GM18502 (cell line): ENCODE measurements at regions not wholly inside any gene's neighbourhood (a gene's known extent, or its start where the extent isn't known, plus 50 kb on each side); places are given as distances from the start of the nearest gene placed in this dataset.

ENCODE experiments used
- ATAC-seq: cut with Tn5 transposase; IDR thresholded peaks from one replicate; pipeline ENCODE4 v1.9.1; 2021; ENCODE audit warnings: mild to moderate bottlenecking; ENCODE audit not compliant: unreplicated experiment, poor library complexity

DNA sequence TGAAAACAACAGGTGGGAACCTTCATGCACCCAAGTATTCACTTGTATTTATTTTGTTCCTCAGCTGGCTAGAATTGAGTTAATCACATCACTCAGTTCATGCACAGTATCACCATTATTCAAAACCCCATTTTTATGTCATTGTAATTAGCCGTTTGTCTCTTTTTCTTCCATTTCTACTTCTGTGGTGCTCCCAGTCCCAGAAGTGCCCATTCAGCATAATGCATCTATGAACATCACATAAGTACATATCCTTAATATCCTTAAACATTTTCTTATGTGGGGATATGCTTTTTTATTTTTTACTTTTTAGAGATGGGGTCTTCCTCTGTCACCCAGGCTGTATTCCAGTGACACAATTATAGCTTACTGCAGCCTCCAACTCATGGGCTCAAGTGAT is 510.9 kb upstream of the MGMT start:
- ATAC-seq: no peak

DNA sequence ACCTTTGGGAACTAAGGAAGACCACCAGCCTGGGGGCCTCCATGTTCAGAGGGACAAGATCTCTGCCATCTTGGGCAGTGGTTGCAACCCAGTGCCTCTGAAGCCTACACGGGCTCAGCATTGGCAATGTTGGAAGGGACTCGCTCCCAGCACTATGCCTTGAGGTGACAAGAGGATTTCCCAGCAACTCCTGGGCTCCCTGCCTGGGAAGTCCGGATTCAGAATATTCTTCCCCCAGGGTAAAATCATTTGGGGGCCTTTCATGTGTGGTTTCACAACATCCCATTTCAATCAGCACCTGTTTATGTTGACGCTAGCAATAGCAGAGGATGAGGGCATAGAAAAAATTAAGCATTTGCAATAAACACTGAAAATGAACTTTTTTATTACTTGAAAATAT is 509.8 kb upstream of the MGMT start:
- no peak for ATAC-seq

DNA sequence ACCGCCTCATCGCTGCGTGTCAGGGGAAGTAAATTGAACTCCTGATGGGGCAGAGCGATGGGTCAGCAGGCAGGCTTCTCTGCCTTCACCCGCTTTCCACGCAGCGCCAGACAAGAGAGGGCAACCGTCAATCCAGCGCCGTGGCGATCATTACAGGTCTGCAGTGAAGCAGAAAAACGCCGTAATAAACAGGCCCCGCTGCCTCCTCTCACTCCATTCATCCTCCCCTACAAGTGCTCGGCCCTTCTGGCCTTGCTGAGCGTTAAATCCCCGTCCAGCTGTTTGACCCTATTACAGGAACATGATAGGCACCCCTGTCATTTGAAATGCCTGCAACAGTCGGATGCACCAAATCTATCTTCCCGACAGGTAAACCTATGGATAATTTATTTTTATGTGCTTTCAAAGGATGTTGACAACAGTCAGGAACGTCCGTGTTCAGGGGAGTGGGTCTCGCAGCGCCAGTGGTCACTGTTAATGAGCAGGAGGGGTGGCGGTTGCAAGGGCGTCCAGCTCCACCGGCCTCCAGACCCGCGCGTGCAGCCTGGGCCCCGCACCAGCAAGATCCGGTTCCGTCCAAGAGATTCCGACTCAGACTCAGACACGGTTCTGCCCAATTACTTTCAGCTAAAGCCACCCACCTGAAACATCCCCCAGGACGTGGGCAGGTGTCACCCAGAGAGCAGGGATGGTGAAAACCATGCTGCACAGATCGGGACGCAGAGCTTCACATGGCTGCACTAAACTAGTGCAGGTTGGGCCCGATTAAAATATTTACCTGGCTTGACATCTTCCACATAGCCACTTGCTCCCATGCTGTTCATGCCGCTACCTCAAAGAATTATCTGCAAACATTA is 508.0 kb upstream of the MGMT start:
- no peak for ATAC-seq

DNA sequence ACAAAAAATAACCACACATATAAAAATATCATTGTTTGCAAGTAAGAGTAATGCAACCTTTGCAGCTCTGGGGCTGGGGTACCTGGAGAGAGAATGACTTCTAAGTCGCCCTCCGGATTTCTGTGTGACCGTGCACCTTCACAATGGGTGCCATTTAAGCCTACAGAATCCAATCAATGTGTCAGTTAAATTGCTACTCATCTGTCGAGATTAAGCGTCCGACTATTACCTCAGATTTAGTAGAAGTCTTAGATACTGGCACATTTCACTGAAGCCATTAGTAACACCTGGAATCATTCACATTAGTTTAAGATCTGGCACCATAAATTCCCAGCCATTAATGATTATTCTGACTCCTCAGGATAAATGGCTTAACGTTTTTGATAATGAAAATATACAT is 507.3 kb upstream of the MGMT start:
- no peak for ATAC-seq

DNA sequence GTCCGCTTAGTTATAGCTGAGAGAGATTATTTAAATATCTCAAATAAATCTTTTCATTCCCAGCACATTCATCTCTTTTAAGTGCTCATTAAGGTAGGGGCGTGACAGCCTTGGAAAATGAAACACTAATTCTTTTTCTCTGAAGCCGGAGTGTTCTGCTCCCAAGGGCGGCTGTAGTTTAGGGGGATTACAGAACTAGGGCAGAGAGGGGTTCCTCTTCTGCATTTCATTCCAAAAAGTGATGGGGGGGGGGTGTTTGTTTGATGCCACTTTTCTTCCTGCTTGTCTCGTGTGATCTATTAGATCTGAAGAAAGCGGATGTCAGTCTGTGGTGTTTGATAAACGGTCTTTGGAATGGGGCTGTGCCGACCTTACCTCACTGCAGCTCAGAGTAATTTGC is 506.5 kb upstream of the MGMT start:
- no peak for ATAC-seq

DNA sequence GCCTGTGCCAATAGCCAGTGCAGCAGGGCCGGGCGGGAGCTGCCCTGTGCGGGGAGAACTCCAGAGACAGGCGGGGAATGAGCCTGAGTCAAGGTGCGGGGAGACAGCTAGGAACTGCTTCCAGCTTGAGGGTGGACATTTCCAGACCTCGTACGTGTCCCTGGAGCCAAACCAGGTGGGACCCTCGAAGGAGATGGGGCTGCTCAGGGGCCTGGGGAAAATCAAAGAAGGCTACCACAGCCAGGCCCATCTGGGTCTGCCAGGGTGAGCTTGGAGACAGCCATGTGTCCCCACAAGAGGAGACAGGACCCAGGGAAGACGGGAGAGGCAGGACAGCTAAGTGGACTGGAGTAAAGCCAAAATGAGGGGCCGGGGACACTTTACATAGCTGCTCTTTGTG is 504.9 kb upstream of the MGMT start:
- ATAC-seq: no peak

GRCh38 chr10:128963211-128964099 is 503.6 kb upstream of the MGMT start:
- ATAC-seq: no peak

DNA sequence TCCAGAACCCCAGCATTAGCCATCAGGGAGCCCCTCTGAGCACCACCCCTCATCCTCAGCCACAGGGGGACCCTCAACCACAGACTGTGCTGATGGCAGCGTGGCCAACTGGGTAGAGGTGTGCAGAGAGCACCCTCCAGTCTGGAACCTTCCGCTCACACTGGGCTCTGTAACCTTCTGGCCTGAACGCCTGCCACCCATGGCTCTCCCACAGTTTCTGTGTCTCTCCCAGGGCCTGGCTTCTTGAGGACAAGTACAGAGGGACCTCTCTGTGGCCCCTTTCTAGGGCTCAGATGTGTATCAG is 503.0 kb upstream of the MGMT start:
- ATAC-seq: no peak

DNA sequence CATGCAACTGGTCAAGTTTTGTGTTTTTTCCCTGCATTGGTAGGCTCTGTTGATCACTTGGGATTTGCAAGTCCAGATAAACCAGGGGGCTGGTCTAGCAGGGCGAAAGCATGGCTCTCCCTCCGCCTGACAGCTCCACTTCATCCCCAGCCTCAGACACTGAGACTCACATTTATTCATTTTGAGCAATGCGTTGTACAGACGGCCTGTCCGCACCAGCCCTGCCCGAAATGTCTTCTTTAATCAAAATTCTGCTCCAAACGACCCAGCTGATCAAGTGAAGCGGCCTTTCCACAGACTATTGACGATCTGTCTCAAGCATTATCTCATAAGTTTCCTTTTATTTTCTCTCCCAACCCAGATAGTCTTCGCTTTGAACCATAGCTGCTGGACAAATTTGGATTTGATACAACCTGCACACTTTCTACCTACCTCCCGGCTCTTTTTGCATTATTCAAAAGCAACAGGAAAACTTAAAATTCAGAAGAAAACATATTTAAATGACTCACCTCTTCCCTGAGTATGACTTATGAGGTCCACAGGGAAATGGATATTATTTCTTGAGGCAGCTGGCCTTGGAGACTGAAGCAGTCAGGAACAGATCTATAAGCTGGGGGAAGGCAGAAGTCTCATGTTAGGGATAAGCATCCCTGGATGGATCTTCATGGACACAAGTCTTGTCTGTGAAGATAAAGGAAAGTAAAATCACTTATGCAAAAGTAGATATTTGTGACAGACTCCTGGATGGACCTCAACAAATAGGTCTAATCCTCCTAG is 498.9 kb upstream of the MGMT start:
- no peak for ATAC-seq

- no peak for ATAC-seq
Measured at GRCh38 chr10:128969551-128969950, 497.5 kb upstream of the MGMT start.

- ATAC-seq: no peak
Measured at GRCh38 chr10:128971374-128972035, 495.5 kb upstream of the MGMT start.

DNA sequence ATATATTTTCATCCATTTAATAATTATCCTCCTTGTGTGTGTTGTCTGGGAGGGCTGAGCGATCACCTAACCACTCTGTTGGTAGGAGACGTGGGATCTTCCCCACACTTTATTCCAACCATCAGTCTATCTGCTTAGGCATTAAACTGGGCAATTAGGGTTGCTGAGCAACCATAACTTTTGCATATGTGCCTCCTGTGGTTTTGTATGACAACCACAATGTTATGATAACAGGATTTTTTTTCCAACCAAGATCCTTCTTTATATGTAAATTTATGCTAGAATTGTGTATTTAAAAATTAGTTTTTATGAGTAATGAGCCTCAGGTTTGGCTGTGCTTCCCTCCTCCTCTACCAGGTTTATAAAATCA is 495.0 kb upstream of the MGMT start:
- ATAC-seq: no peak

- no peak for ATAC-seq
Measured at GRCh38 chr10:128973221-128973620, 493.8 kb upstream of the MGMT start.

GRCh38 chr10:128976856-128977255 is 490.2 kb upstream of the MGMT start:
- ATAC-seq: no peak

DNA sequence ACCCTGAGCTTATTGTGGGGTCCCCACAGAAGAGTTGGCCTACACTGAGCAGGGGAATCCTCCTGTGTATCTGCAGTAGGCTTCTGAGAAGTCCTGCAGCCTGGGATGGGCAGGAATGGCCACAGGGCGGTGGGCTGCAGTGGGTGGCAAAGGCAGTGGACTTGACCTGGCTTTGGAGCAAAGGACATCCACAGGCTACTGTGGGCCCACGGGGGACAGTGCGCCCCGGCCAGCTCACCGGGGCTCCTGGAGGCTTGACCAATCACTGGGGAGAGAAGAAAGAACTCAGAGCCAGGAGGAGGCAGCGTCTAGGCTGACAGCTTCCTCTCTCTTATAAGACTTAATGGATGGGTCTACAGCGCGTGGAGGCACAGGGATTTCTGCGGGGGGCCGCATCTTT is 488.8 kb upstream of the MGMT start:
- no peak for ATAC-seq

DNA sequence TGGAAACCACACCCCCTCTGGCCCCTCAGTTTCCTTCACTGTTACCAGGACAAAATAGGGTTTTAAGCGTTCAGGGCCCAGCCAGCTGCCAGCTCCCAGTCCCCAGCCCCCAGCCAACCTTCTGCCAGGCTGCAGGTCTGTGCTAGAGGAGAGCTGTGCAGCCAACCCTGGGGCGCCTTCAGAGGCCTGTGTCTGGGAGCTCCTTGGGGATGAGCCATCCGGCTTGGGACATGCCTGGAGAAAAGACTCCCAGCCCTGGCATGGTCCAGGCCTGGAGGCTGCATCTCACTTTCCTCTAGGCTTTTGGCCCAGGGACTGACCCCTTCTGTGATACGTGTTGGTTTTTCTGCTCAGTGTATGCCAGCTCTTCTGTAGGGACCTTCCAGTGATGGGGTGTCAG is 487.6 kb upstream of the MGMT start:
- ATAC-seq: no peak

GRCh38 chr10:128981251-128981650 is 485.8 kb upstream of the MGMT start:
- ATAC-seq: no peak

DNA sequence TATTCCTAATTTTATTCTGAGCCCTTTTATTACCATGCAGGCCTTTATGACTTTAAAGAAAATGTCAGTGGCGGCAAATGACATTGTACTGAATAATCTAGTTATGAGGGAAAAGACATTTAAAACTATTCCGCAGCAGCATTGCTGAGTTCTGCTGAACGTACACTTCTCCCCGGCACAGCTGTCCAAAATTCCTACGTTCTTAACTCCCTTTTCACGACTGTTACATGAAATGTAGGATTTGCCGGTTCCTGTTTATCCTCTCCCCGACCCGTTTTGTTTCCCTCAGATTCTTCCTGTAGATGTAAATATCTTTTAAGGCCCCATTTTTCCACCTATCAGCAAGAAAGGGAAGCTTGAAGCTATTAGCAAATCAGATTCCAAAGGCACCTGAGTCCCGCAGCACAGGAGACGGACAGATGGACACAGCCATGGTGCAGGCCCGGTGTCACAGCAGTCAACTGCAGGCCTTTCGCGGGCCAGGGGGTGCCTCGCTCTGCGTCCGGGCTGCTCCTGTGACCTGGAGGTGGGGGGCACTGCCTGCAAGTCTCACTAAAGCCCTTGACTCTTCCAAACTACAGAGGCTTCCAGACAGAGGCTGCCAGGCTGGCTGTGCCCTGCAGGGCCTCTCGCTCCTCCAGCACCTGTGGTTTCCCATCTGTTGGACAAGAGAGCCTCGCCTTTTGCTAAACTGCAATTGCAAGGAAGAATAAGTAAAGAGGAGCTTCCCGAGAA is 485.0 kb upstream of the MGMT start:
- no peak for ATAC-seq

DNA sequence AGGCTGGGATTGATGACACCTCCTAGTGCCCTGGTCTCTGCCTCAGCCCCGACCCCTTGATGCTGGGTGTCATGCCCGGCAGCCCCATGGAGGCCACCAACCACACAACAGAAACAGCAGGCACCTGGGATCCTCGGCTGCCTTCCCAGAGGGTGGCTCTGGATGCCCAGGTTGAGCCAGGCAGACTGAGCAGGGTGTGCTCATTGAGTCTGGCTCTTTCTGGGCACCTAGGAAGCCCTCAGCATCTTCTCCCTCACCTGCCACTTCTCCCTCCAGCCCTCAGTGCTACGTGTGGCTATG is 484.5 kb upstream of the MGMT start:
- no peak for ATAC-seq

DNA sequence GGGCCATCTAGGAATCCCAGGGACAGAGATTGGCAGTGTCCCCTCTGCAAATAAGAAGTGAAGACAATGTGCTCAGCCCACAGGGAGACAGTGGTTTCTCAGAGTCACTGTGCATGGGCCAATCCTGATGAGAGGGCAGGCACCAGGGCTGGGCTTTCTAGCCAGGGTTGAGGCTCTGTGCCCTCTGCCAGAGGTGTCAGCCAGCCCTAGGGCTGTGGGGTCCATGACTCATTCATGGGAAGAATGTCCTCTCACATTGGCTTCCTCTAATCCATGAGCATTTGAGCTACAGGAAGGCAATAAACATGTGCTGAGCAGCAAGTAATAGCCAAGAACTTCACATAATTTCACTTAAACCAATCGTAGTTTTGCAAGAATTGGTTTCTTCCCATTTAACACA is 482.0 kb upstream of the MGMT start:
- ATAC-seq: no peak
